ENCODE measurements at regions not wholly inside any gene's neighbourhood (a gene's known extent, or its start where the extent isn't known, plus 50 kb on each side); places are given as distances from the start of the nearest gene placed in this dataset.
"Not testable (repeated sequence)": the region's sequence is repeated elsewhere in the genome, so short reads cannot be mapped to it uniquely, and the experiment has no call there.

- no peak for DNase-seq (ENCODE audit: extremely low read depth in 1 of 2, low read depth in 1 of 2)
Measured at GRCh38 chr1:29757866-29758780, 521.8 kb downstream of the PTPRU start.

- DNase-seq (ENCODE audit: extremely low read depth in 1 of 2, low read depth in 1 of 2), result no peak
Measured at GRCh38 chr1:29756901-29757725, 520.8 kb downstream of the PTPRU start.

- DNase-seq (ENCODE audit: extremely low read depth in 1 of 2, low read depth in 1 of 2), result no peak
Measured at GRCh38 chr1:29756498-29756897, 520.2 kb downstream of the PTPRU start.

- no peak for DNase-seq (ENCODE audit: extremely low read depth in 1 of 2, low read depth in 1 of 2)
Measured at GRCh38 chr1:29756085-29756484, 519.8 kb downstream of the PTPRU start.

- DNase-seq (ENCODE audit: extremely low read depth in 1 of 2, low read depth in 1 of 2), result not testable (repeated sequence)
Measured at GRCh38 chr1:29755412-29756015, 519.2 kb downstream of the PTPRU start.

GRCh38 chr1:29754573-29755375, 518.5 kb downstream of the PTPRU start:
- no peak for DNase-seq (ENCODE audit: extremely low read depth in 1 of 2, low read depth in 1 of 2)

GRCh38 chr1:29753771-29754572, 517.6 kb downstream of the PTPRU start:
- DNase-seq (ENCODE audit: extremely low read depth in 1 of 2, low read depth in 1 of 2), result no peak

- no peak for DNase-seq (ENCODE audit: extremely low read depth in 1 of 2, low read depth in 1 of 2)
Measured at GRCh38 chr1:29753244-29753643, 516.9 kb downstream of the PTPRU start.

GRCh38 chr1:29752141-29752540, 515.8 kb downstream of the PTPRU start:
- DNase-seq (ENCODE audit: extremely low read depth in 1 of 2, low read depth in 1 of 2), result no peak

GRCh38 chr1:29749024-29749945, 513.0 kb downstream of the PTPRU start:
- DNase-seq (ENCODE audit: extremely low read depth in 1 of 2, low read depth in 1 of 2), result no peak

- DNase-seq (ENCODE audit: extremely low read depth in 1 of 2, low read depth in 1 of 2), result no peak
Measured at GRCh38 chr1:29747196-29747595, 510.9 kb downstream of the PTPRU start.

- no peak for DNase-seq (ENCODE audit: extremely low read depth in 1 of 2, low read depth in 1 of 2)
Measured at GRCh38 chr1:29746076-29746665, 509.8 kb downstream of the PTPRU start.

GRCh38 chr1:29744684-29745490, 508.6 kb downstream of the PTPRU start:
- DNase-seq (ENCODE audit: extremely low read depth in 1 of 2, low read depth in 1 of 2), result no peak

- DNase-seq (ENCODE audit: extremely low read depth in 1 of 2, low read depth in 1 of 2), result no peak
Measured at GRCh38 chr1:29743931-29744330, 507.6 kb downstream of the PTPRU start.

GRCh38 chr1:29743264-29743663, 506.9 kb downstream of the PTPRU start:
- DNase-seq (ENCODE audit: extremely low read depth in 1 of 2, low read depth in 1 of 2), result no peak

GRCh38 chr1:29739176-29739575, 502.9 kb downstream of the PTPRU start:
- DNase-seq (ENCODE audit: extremely low read depth in 1 of 2, low read depth in 1 of 2), result no peak

GRCh38 chr1:29736582-29737188, 500.4 kb downstream of the PTPRU start:
- peak in 1 of 2 donors; percentile 3 for DNase-seq (ENCODE audit: extremely low read depth in 1 of 2, low read depth in 1 of 2)
